ENCODE measurements at regions not wholly inside any gene's neighbourhood (a gene's known extent, or its start where the extent isn't known, plus 50 kb on each side); places are given as distances from the start of the nearest gene placed in this dataset.
A peak's percentile ranks its signal among the peaks of the same experiment; 100 is the strongest.

DNA sequence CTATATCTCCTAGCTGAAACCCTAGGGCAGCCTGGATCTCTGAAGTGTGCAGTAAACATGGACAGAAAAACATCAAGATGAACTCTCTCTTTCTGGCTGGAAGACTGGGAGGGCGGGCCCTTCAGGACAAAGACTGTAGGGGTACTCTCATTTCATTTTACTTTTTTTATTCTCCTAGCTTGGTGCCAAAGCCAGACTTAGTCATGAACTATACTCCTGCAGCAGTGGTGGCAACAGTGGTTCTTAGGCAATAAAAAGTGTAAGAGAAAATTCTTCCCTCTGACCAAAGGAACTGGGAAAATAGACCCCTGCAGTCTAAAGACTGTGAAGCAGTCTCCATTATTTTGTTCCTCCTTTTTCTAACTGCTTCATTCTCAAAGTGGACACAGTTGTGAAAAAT lies 213.8 kb upstream of the JUN start:
- DNase-seq (ENCODE audit: low read depth) = no peak

DNA sequence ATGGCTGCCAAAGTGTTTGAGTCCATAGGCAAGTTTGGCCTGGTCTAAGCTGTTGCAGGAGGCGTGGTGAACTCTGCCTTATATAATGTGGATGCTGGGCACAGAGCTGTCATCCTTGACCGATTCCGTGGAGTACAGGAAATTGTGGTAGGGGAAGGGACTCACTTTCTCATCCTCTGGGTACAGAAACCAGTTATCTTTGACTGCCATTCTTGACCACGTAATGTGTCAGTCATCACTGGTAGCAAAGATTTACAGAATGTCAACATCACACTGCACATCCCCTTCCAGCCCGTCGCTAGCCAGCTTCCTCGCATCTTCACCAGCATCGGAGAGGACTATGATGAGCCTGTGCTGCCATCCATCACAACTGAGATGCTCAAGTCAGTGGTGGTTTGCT lies 215.8 kb upstream of the JUN start:
- no peak for DNase-seq (ENCODE audit: low read depth)

DNA sequence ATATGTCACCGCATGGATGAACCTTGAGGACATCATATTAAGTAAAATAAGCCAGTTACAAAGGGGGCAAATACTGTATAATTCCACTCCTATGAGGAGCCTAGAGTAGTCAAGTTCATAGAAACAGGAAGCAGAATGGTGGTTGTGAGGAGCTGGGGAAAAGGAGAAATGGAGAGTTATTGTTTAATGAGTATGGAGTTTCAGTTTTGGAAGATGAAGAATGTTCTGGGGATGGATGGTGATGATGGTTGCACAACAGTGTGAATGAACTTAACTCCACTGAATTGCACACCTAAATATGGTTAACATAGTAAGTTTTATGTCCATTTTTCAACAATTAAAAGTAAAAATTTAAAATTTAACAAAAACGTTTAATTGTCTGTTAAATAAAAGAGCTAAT lies 220.9 kb upstream of the JUN start:
- DNase-seq (ENCODE audit: low read depth) = no peak

DNA sequence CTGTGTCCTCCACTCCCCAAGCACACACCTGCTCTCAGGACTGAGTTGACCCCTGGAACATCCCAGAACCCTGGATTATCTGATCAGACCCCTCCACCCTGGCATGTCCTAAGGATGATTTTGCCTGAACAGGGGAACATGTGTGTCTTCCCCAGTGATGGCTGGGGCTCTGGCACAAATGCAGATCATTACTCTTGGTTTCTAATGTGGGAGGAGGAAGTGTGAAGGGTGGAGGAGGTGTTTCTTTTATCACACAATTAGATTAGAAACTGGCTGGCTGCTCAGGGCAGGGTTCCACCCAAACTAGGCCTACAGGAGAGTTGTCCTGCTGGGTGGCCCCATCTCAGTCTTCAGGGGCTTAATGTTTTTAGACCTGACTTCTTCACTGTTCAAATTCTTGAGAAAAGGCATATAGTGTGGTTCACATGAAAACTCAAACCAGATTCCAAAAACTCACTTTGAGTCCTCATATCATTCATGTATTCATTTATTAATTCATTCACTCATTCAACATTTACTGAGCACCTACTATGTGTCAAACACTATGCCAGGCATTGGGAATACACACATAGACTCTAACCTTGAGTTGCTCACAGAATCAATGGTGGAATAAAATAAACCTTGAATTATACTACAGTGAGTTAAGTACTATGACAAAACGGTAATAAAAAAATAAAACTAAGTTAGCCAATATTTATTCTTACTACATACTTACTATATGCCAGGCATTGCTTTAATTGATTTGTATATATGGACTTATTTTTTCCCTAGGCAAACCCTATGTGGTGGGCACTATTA lies 221.8 kb upstream of the JUN start:
- DNase-seq (ENCODE audit: low read depth) = no peak

DNA sequence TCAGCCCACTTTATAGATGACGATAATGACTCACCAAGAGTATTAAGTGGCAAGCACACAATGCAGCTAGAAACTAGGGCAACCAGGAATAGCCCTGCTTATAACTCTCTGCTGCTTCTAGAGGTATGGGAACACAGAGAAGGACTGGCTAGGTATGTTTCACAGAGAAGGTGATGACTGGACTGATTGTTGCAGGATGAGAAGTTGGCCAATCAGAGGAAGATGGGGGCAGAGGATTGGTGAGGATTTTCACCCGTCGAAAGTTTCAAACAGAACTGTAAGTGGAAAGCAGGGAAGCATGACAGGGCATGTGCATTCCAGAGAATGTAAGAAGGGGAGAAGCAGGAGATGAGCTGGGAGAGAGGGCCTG lies 222.4 kb upstream of the JUN start:
- DNase-seq (ENCODE audit: low read depth) = no peak

DNA sequence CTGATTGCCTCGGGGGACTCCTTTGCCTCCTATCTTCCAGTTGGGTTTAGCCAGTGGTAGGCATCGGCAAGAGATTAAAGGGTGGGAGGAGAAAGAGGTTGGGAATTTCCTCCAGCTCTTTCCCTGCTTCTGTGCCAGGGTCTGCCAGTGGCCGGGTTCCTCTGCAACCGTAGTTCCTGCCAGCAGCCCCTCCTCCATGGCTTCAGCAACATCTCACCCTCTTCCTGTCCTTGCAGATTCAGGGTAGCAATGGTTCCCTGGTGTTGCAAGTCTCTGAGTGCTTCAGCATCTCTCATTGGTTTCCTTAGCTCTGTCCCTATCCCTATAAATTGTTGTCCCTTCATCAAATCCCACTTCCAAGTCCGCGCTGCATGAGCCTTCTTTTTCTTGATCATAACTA lies 223.1 kb upstream of the JUN start:
- DNase-seq (ENCODE audit: low read depth) = no peak

DNA sequence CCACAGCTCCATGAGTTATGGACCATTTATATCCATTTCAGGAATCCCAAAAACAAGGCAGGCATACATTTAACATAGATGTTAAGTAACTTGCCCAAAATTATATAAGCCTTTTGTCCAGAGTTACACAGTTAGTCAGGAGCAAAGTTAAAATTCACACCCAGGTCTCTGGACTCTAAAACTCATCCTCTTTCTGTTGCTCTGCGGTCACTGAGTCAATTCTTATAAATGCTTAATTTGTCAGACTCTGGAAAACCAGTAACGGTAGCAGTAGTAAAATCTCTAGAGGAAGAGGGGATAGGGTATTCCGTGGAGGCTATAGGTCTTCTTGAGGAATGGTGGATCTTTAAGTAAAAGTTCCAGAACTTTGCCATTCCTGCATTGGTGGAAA lies 223.6 kb upstream of the JUN start:
- DNase-seq (ENCODE audit: low read depth) = no peak

DNA sequence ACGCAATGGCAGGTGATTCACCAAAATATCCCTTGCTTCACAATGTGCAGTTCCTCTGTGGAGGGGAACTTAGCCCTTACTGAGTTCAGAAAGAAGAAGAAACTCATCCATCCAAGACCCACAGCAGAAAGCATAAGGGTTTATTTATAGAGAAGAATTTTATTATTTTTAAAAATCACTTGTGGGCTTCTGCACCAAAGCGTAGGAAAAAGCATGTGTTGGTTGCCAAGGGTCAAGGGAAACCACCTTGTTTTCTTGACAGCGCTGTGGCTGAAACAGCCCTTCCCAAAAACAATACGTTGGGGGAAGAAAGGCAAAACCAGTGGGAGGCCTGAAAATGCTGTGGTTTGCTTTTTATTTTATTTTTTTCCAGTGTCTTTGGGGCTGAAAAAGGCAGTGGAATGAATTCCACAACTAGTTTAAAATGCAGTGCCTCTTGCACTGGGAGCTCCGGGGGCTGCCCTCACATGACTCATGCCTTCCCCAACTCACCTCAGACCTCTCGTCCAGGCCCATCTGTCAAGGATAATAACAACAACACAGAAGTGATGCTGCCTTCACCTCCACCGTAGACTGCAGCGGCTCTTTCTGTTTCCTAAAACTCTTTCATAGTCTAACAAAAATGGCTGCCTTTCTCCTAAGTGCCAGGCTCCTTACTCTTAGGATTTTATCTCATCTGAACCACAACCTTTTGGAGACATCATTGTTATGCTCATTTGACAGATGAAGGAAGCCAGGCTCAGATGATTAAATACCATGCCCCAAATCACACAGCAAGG lies 224.2 kb upstream of the JUN start:
- peak; percentile 63 for DNase-seq (ENCODE audit: low read depth)

DNA sequence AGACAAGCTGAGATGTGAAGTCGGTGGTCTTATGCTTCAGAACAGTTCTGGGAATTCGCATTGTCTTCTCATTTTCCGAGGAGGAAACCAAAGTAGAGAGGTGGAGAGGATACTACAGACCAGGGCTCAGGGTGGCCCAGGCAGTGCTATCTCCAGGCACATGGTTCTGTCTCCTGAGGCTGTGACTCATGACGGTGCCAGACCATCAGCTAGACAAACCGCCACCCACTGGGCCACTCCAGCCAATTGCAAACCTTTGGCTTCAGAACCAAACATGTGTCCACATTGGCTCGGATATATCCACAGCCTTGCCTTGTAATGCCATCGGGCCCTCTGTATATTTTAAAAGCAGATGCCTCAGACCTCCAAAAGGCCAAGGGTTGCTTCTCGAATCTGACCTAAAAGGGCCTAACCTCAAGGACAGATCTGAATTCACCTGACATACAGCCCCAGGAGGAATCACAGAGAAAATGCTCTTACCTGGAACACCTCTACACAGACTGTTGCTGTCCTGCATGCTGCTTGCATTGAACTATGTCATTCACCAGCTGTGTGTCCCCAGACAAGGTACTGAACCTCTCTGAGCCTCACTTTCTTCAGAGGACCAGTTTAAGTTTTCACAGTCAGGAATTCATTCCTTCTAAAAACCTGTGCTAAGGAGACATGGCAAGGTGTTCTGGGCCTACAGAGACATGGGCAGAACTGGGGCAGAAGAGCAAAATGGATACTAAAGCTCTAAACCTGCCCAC lies 224.9 kb upstream of the JUN start:
- peak; percentile 62 for DNase-seq (ENCODE audit: low read depth)

DNA sequence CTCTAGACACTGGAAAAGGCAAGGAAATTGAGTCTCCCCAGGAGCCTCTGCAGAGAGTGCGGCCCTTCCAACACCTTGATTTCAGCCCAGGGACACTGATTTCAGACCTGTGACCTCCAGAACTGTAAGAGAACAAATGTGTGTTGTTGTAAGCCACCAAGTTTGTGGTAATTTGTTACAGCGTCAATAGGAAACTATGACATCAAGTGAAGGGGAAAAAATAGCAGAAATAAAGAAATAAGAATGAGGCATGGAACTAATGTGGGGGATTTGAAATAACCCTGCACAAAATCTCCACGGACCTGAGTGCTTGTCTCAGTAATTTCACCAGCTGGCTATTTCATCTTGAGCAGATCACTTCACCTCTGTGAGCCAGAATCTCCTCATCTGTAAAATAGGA lies 227.8 kb upstream of the JUN start:
- DNase-seq (ENCODE audit: low read depth) = no peak

DNA sequence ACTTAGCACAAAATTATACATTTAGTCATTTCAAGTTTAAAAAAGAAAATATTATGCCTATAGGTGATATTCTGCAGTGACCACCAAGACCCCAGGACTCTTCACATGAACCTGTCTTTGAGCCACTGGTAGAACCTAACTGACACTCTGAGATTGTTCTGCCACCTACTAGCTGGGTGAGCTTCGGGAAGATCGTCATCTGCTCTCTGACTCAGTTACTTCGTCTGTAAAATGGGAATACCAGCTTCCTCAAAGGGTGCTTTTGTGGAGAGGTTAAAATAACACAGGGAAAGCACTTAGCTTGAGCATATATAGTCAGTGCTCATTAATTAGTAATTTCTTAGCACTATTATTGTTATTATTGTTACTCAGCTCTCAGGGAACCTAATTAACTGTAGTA lies 228.5 kb upstream of the JUN start:
- DNase-seq (ENCODE audit: low read depth) = no peak

DNA sequence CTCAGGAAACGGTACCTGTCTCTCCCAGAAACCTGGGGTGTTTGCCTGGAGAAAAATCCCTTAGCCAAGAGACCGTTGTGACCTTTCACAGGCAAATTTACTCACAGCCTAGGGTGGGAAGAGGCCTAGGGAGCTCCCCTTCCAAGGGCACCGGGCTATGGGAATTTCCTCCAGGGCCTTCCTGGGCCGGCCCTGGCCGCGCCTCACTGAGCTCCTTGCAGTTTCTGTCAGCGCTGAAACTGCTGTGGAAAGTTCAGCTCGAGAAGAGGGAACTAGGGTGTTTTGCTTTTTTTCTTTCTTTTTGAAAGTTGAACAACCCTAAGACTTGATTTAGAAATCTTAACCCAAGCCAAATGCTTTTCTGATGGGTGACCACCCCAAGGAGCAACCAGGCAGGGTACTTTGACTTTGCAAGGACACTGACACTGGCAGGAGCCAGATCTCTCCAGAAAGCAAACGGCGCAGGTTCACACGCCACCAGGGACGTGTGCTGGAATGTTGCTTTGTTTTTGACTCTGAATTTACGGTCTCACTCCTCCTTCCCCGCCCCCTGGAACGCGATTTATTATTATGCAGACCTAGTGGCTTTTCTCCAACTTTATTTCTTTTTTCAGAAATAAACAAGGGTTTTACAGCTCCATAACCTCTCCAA lies 229.6 kb upstream of the JUN start:
- peak; percentile 83 for DNase-seq (ENCODE audit: low read depth)

DNA sequence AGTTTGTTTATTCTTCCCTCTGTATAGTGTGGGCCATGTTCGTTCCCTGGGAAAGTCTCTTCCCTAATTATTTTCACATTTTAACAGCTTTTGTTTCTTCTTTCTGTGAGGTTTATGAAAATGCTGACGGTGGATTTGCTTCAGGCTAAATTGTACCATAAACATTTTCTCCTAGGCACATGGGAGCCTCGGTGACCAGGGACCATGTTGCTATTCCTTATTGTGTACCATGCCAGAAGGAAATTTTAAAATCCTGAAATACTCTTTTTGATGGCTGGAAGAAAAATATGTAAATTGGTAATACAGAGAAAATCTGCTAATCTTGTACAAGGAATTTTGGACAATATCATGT lies 230.1 kb upstream of the JUN start:
- no peak for DNase-seq (ENCODE audit: low read depth)

DNA sequence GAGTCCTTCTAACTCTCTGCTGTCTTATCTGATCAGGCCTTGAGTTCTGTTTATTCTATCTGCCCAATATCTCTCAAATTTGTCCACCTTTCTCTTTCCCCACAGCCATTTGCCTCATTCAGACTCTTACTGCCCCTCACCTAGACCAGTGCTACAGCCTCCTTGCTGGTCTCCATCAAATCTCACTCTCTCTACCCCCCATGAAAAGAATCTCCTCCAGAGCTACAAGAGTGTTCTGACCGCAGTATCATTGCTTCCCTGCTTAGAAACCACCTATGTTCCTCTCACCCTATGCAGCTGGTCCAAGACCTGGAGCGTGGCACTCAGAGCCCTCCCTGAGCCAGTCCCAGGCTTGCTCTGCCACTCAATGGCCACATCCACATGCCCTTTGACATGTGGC lies 231.0 kb upstream of the JUN start:
- no peak for DNase-seq (ENCODE audit: low read depth)

DNA sequence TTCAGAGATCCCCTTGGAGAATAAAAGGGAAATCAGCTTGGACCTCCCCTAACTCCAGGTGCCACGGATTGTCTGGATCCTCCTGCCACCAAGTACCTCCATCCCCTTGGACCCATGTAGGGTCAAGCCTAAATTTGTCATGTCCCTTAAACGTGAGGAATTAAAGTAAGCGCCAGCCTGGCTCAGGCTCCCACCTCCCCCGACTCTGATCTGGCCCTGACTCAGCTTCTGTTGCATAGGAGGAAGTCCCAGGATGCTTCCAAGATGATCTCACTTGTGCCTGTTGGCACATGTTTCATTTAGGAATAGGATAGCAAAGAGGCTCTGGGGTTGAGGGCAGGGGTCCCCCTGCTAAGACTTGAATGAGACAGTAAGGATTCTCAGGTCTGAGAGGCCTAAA lies 231.9 kb upstream of the JUN start:
- DNase-seq (ENCODE audit: low read depth) = peak; percentile 84

DNA sequence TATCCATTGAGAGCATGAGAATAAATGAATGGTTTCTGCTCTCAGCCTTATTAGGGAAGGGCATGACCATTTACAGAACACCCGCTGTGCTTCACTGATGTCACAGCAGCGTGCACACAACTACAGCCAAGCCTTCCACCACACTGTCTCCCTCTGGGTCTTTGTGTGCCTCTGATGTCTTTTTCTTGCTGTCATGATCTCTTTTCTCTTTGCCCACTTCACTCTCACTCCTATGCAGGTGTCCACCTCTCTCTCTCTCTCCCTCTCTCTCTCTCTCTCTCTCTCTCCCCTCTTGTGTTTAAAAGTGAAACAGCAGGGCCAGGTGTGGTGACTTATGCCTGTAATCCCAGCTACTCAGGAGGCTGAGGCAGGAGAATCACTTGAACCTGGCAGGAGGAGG lies 232.5 kb upstream of the JUN start:
- DNase-seq (ENCODE audit: low read depth) = no peak

DNA sequence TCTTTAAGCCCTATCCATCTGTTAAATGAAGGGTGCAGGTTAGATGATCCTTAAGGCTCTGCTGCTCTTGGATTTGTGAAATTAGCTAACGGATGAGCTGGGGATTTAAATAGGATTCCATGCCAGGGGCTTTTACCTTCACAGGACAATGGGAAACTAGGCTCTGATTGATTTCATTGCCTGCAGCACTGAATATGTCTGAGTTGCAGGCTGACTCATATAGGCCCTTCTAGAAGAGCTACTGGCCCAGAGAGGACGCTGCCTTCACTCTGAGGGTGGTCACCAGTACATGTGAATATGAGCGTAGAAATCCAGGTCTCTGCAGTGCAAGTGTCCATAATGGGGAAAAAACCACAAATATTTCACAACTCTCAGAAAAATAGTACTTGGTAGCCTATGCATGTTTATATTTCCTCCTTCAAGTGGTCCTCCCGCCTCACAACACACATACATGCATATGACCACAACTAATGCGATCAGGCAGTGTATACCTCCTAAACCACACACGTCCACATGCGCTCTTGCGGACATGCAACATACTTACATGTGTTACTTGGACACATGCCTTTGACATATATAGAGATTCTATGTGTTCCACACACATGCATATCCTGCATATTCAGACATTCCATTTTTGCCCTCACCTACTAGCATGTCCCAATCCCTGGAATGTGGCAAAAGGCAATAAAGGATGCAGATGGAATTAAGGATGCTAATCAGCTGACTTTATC lies 233.8 kb upstream of the JUN start:
- DNase-seq (ENCODE audit: low read depth) = peak; percentile 76

DNA sequence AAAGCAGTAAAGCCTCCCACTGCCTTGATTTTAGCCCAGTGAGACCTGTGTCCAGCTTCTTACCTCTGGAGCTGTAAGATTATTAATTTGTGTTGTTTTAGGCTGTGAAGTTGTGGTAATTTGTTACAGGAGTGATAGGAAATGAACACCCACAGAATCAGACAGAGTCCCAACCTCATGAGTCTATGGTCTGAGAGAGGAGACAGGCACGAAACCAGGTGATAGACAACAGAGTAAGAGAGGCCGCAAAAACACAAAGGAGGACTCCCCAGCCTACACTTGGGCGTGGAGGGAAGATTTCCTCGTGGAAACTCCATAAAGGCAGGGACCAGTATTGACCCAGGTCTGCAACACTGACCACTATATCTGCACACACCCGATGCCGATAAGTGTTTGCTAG lies 234.6 kb upstream of the JUN start:
- DNase-seq (ENCODE audit: low read depth) = no peak

DNA sequence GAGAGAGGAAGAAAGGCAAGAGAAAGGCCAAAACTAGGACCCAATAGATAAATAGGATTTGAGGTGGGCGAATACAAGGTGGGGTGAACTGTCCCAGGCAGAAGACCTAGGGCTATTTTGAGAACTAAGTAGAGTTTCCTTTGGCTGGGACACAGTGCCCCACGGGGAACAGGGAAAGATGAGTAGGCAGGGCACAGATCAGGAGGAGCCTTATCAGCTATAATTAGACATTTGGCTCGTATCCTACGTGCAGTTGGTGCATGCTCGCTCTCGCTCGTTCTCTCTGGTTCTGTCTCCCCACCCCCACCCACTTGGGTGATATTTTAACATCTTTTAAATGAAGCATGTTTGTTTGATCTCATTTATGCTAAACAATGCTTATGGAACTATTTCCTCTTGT lies 235.0 kb upstream of the JUN start:
- DNase-seq (ENCODE audit: low read depth) = no peak

DNA sequence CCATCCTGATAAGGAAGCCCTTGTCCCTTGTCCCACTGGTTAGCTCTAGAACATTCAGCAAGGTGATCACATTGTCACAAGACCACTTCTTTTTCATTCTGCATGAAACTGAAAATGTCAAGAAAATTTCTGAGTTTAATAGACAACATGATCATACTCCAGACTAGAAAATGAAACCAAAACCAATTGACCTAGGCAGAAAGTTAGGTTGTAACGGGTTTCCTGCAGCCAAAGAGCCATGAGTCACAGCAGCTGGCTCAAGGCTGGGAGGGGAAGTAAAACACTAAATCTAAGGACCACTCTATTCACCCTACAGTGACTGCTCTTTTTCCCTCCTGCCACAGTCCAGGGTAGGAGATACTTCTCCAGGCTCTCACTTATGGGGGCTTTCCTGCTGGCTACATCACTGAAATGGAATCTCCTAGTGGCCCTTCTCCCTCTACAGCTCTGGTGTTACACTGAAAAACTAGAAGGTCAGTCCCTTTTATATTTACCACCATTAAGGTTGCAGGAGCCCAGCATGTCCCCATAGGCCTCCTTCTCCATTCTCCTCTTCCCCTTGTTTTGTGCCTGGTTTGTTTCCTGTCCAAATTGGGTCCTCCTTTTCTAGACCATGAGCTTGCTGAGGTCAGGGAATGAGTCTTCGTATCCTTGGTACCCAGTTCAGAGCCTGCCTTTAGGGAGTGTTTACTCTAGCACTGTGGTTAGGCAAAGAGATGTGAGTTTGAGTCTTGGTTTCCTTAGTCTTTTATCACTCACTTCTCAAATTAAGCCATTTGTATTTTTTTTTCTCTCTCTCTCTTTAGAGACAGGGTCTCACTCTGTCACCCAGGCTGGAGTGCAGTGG lies 236.5 kb upstream of the JUN start:
- peak; percentile 88 for DNase-seq (ENCODE audit: low read depth)

DNA sequence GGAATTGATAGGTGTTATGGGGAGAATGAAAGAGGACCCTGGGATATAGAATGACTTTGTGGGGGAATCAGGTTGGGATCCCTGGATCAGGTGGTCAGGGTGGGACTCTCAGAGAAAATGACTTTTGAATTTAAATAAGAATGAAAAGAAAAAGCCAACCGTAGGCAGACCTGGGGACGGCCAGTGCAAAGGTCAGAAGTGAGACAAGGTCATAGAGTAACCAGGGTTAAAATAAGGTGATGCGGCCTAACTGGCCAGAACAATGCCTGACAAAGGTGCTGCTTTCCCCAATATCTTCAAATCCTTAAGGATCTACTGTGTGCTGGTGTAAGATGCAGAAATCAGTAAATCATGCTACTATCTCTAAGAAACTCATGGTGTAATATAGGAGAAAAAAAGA lies 238.4 kb upstream of the JUN start:
- DNase-seq (ENCODE audit: low read depth) = no peak
